SH-SY5Y (cell line): ENCODE measurements at regions not wholly inside any gene's neighbourhood (a gene's known extent, or its start where the extent isn't known, plus 50 kb on each side); places are given as distances from the start of the nearest gene placed in this dataset.

Experiments
- GATA2 ChIP-seq: IDR thresholded peaks from 2 replicates; pipeline ENCODE4 v1.6.1; 2011; ENCODE audit warnings: mild to moderate bottlenecking, low read depth, low read length
- GATA3 ChIP-seq: IDR thresholded peaks from 2 replicates; pipeline ENCODE4 v1.6.1; 2011; ENCODE audit warnings: low read depth, mild to moderate bottlenecking, low read length, moderate library complexity

- TF ChIP-seq GATA2 (no peak), GATA3 (no peak)
These were observed 68.9 kb upstream of the SELENOP start for GRCh38 chr5:42880496-42881150.
